Left lung (tissue), 4 donors: ENCODE measurements at regions not wholly inside any gene's neighbourhood (a gene's known extent, or its start where the extent isn't known, plus 50 kb on each side); places are given as distances from the start of the nearest gene placed in this dataset.

ENCODE experiments used
- ATAC-seq: fragments of 200-7000 bp; cut with Tn5 transposase; one replicate; pipeline ENCODE4 v1.9.1; 2020; ENCODE audit warnings: moderate library complexity
- DNase-seq, 4 donors: peaks; one replicate each; pipeline ENCODE4 v3.0.0-alpha.2; 2013 to 2020
- H3K27ac ChIP-seq, 2 donors: fragments of 200-600 bp; sonication (generic) in 1 of 2; one replicate each; pipeline versions ENCODE4 v1.5.0 to v1.8.0; 2020 to 2021
- H3K27me3 ChIP-seq, 2 donors: fragments of 200-600 bp; sonication (generic) in 1 of 2; one replicate each; pipeline versions ENCODE4 v1.5.0 to v1.8.0; 2020 to 2021
- H3K36me3 ChIP-seq, 2 donors: fragments of 200-600 bp; sonication (generic) in 1 of 2; one replicate each; pipeline versions ENCODE4 v1.5.0 to v1.8.0; 2020 to 2021
- H3K4me1 ChIP-seq, 2 donors: fragments of 200-600 bp; one replicate each; pipeline ENCODE4 v1.8.0; 2021
- H3K4me3 ChIP-seq, 2 donors: fragments of 200-600 bp; sonication (generic) in 1 of 2; one replicate each; pipeline versions ENCODE4 v1.5.0 to v1.8.0; 2020 to 2021; ENCODE audit warnings: mild to moderate bottlenecking in 1 of 2
- H3K9me3 ChIP-seq, 2 donors: fragments of 200-600 bp; sonication (generic) in 1 of 2; one replicate each; pipeline versions ENCODE4 v1.5.0 to v1.8.0; 2020 to 2021
- intact Hi-C, 2 donors: fragments of 100-400 bp; cut with DNase I; formaldehyde crosslinking; loops; one replicate each; pipeline versions ENCODE4 v1.11.2 to v1.14.2; 2022
- TF ChIP-seq, protein P1 (sequence below), 2 donors: fragments of 200-600 bp; sonication (generic) in 1 of 2; IDR thresholded peaks; one replicate each; pipeline versions ENCODE4 v1.5.0 to v1.8.0; 2021; ENCODE audit warnings: antibody characterized with exemption in 2 of 2
- donor health status: DM: no; HTN: yes; CAD: no.
- donor health status: DM: no; HTN: no; CAD: no.

DNA sequence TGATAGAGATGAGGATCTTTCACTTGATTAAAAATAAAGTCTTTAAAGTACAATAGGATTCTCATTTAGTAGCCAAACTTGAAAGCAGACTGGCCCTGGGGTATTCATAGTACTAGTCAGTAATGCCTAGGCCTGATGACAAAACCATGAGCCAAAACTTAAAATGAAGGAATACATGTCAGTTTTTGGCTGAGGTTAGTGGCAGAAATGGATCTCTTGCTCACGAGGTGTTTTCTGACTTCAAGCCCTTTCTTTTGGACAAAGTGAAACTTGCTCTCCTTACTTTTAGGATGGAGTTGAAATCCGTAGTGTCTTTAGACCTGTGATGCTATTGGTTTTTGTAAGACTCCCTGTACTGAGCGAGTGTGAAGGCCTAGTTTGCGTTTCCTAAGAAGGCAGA, 157.7 kb downstream of the CCNG2 start:
- Histone ChIP-seq H3K27me3 (no peaks in the 10 kb centered on the region), H3K9me3 (peaks cover 0 to 7% of the 10 kb centered on the region in 2 donors), H3K4me3 (no peak overlapping the region), H3K36me3 (no peaks in the 10 kb centered on the region), H3K27ac (no peak overlapping the region), H3K4me1 (no peaks in the 10 kb centered on the region)
- ATAC-seq, result no peak
- DNase-seq, result no peak
- intact Hi-C loops, result no loop called here
- TF ChIP-seq, protein P1, sequence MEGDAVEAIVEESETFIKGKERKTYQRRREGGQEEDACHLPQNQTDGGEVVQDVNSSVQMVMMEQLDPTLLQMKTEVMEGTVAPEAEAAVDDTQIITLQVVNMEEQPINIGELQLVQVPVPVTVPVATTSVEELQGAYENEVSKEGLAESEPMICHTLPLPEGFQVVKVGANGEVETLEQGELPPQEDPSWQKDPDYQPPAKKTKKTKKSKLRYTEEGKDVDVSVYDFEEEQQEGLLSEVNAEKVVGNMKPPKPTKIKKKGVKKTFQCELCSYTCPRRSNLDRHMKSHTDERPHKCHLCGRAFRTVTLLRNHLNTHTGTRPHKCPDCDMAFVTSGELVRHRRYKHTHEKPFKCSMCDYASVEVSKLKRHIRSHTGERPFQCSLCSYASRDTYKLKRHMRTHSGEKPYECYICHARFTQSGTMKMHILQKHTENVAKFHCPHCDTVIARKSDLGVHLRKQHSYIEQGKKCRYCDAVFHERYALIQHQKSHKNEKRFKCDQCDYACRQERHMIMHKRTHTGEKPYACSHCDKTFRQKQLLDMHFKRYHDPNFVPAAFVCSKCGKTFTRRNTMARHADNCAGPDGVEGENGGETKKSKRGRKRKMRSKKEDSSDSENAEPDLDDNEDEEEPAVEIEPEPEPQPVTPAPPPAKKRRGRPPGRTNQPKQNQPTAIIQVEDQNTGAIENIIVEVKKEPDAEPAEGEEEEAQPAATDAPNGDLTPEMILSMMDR (IDR thresholded peaks at IDR 0.05), result no peak

DNA sequence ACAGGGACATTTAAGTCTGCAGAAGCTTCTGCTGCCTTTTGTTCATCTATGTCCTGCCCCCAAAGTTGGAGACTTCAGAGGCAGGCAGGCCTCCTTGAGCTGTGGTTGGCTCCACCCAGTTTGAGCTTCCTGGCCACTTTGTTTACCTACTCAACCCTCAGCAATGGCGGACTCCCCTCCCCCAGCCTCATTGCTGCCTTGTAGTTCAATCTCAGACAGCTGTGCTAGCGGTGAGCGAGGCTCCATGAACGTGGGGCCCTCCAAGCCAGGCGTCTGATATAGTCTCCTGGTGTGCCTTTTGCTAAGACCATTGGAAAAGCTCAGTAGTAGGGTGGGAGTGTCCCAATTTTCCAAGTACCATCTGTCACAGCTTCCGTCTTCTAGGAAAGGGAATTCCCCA, 170.1 kb downstream of the CCNG2 start:
- intact Hi-C loops, result no loop called here
- no peaks in the 10 kb centered on the region for H3K4me1 ChIP-seq
- no peaks in the 10 kb centered on the region for H3K27me3 ChIP-seq
- peaks cover 0 to 9% of the 10 kb centered on the region in 2 donors for H3K9me3 ChIP-seq
- H3K27ac ChIP-seq, result no peak overlapping the region
- ATAC-seq, result no peak
- H3K36me3 ChIP-seq, result no peaks in the 10 kb centered on the region
- no peak overlapping the region for H3K4me3 ChIP-seq
- TF ChIP-seq, protein P1 (IDR thresholded peaks at IDR 0.05), result no peak
- no peak for DNase-seq

DNA sequence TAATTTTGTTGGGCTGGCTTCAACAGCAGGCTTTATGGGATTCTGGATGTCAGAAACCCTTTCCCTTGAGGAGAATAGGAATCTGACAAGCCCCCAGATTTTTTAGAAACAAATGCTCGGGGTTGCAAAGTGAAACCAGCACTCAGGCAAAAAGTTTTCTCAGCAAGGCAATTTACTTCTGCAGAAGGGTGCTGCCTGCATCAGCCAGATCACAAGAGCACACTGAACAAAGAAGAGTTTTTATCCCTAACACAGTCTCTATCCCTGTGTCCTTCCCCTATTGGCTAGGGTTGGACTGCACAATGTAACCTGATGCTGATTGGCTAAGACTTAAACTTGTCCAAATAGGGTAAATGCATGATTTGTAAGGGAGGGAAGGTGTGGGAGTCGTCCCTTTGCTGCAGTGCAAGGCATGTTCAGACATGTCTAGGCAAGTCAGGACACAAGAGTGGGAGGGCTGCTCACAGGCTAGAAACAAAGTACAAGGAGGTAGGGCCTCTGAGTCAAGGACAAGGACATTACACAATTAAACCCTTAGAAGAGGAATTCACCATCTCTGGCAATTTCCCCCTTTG, 175.8 kb downstream of the CCNG2 start:
- Histone ChIP-seq H3K27me3 (no peaks in the 10 kb centered on the region), H3K36me3 (no peaks in the 10 kb centered on the region), H3K4me3 (no peak overlapping the region), H3K4me1 (no peaks in the 10 kb centered on the region), H3K27ac (no peak overlapping the region), H3K9me3 (peaks cover 0 to 33% of the 10 kb centered on the region in 2 donors)
- no peak for ATAC-seq
- intact Hi-C loops, result no loop called here
- DNase-seq, result no peak
- TF ChIP-seq, protein P1 (IDR thresholded peaks at IDR 0.05), result no peak

DNA sequence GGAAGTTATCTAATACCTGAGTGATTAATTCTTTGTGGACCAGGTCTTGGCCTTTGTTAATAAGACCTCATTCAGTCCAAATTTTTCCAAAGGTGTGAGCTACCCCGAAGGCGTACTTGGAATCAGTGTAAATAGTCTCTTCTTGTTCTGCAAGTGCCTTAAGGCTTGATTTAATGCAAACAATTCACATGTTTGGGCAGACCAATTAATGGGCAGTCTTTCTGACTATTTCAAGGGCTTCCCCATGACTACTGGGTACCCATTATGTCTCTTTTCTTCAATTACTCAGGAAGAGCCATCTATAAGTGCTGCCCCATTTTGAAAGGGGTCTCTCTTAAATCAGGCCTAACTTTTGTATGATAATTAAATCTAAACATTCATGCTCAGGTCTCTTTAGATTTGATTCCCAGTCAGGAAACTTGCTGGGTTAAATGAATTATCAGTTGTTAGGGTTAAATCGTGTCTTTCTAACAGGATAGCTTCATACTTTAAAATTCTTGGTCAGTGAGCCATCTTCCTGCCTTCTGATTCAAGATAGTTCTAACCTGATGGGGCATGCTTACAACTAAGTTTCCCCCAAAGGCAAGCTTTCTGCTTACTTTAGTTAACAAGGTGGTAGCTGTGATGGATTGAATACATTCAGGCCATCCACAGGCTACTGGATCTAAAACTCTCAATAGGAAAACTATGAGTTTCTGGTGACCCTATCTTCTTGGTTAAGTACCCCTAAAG, 179.6 kb downstream of the CCNG2 start:
- H3K27ac ChIP-seq, result no peak overlapping the region
- H3K4me1 ChIP-seq, result no peaks in the 10 kb centered on the region
- ATAC-seq (no peak), DNase-seq (no peak)
- H3K9me3 ChIP-seq, result peaks cover 0 to 28% of the 10 kb centered on the region in 2 donors
- TF ChIP-seq, protein P1 (IDR thresholded peaks at IDR 0.05), result no peak
- no peaks in the 10 kb centered on the region for H3K27me3 ChIP-seq
- H3K4me3 ChIP-seq, result no peak overlapping the region
- intact Hi-C loops, result no loop called here
- H3K36me3 ChIP-seq, result no peaks in the 10 kb centered on the region

DNA sequence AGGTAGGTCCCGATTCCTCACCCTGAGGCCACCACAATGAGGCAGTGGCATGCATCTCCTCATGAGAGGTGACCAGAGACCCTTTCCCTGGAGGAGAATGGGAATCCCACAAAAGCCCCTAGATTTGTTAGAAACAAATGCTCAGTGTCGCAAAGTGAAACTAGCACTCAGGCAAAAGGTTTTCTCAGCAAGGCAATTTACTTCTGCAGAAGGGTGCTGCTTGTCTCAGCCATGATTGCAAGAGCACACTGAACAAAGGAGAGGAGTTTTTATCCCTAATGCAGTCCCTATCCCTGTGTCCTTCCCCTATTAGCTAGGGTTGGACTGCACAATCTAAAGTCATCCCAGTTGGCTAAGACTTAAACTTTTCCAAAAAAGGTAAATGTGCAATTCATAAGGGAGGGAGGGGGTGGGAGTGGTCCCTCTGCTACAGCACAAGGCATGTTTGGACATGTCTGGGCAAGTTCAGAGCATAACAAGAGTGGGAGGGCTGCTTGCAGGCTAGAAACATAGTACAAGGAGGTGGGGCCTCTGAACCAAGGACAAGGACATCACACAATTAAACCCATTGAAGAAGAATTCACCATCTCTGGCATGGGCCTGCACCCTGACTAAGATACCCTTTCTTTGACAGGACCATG, 185.3 kb downstream of the CCNG2 start:
- no peak overlapping the region for H3K27ac ChIP-seq
- ATAC-seq (no peak), DNase-seq (no peak)
- no peaks in the 10 kb centered on the region for H3K27me3 ChIP-seq
- H3K36me3 ChIP-seq, result no peaks in the 10 kb centered on the region
- H3K4me1 ChIP-seq, result no peaks in the 10 kb centered on the region
- H3K4me3 ChIP-seq, result no peak overlapping the region
- H3K9me3 ChIP-seq, result peaks cover 0 to 11% of the 10 kb centered on the region in 2 donors
- TF ChIP-seq, protein P1 (IDR thresholded peaks at IDR 0.05), result no peak
- intact Hi-C loops, result no loop called here
